ENCODE measurements at regions not wholly inside any gene's neighbourhood (a gene's known extent, or its start where the extent isn't known, plus 50 kb on each side); places are given as distances from the start of the nearest gene placed in this dataset.

GRCh38 chr1:72438270-72438669 lies 155.9 kb upstream of the NEGR1 start:
- H3K4me1 ChIP-seq (ENCODE audit: insufficient read depth, low read length, severe bottlenecking), result no peaks in the 10 kb centered on the region
- TF ChIP-seq CTCF (IDR thresholded peaks at IDR 0.05; ENCODE audit: low read length) (no peak), EZH2 (IDR thresholded peaks at IDR 0.05; ENCODE audit: borderline replicate concordance, low read length) (no peak)
- no peaks in the 10 kb centered on the region for H3F3A ChIP-seq (ENCODE audit: insufficient read depth, low read length)
- no peaks in the 10 kb centered on the region for H3K27me3 ChIP-seq (ENCODE audit: insufficient read depth, low read length)
- H2AFZ ChIP-seq (ENCODE audit: low read length), result no peak overlapping the region
- H3K9me2 ChIP-seq (ENCODE audit: low read depth, low read length), result no peaks in the 10 kb centered on the region
- no peaks in the 10 kb centered on the region for H3K36me3 ChIP-seq (ENCODE audit: insufficient read depth, low read length)
- no peaks in the 10 kb centered on the region for H4K20me1 ChIP-seq (ENCODE audit: insufficient read depth, low read length)
- no peak overlapping the region for H3K9ac ChIP-seq (ENCODE audit: low read length)
- H3K4me2 ChIP-seq (ENCODE audit: low read length), result no peak overlapping the region
- no peaks in the 10 kb centered on the region for H3K79me2 ChIP-seq (ENCODE audit: insufficient read depth, low read length)
- H3K4me3 ChIP-seq (ENCODE audit: low read depth, low read length, poor library complexity, severe bottlenecking), result no peak overlapping the region
- H3K27ac ChIP-seq (ENCODE audit: low read depth, low read length, poor library complexity, severe bottlenecking), result no peak overlapping the region
- H3K9me3 ChIP-seq (ENCODE audit: low read length), result no peaks in the 10 kb centered on the region

- H3K4me3 ChIP-seq (ENCODE audit: low read depth, low read length, poor library complexity, severe bottlenecking), result no peak overlapping the region
- H3K9me2 ChIP-seq (ENCODE audit: low read depth, low read length), result no peaks in the 10 kb centered on the region
- no peak overlapping the region for H3K4me2 ChIP-seq (ENCODE audit: low read length)
- H2AFZ ChIP-seq (ENCODE audit: low read length), result no peak overlapping the region
- H3K36me3 ChIP-seq (ENCODE audit: insufficient read depth, low read length), result no peaks in the 10 kb centered on the region
- no peaks in the 10 kb centered on the region for H3K27me3 ChIP-seq (ENCODE audit: insufficient read depth, low read length)
- H3K27ac ChIP-seq (ENCODE audit: low read depth, low read length, poor library complexity, severe bottlenecking), result no peak overlapping the region
- H3K4me1 ChIP-seq (ENCODE audit: insufficient read depth, low read length, severe bottlenecking), result no peaks in the 10 kb centered on the region
- H3F3A ChIP-seq (ENCODE audit: insufficient read depth, low read length), result no peaks in the 10 kb centered on the region
- no peaks in the 10 kb centered on the region for H3K9me3 ChIP-seq (ENCODE audit: low read length)
- no peaks in the 10 kb centered on the region for H3K79me2 ChIP-seq (ENCODE audit: insufficient read depth, low read length)
- TF ChIP-seq EZH2 (IDR thresholded peaks at IDR 0.05; ENCODE audit: borderline replicate concordance, low read length) (no peak), CTCF (IDR thresholded peaks at IDR 0.05; ENCODE audit: low read length) (no peak)
- H3K9ac ChIP-seq (ENCODE audit: low read length), result no peak overlapping the region
- H4K20me1 ChIP-seq (ENCODE audit: insufficient read depth, low read length), result no peaks in the 10 kb centered on the region
These were observed 152.7 kb upstream of the NEGR1 start for GRCh38 chr1:72435025-72435424.

- Histone ChIP-seq H3K4me2 (ENCODE audit: low read length) (no peak overlapping the region), H3F3A (ENCODE audit: insufficient read depth, low read length) (no peaks in the 10 kb centered on the region), H3K27me3 (ENCODE audit: insufficient read depth, low read length) (no peaks in the 10 kb centered on the region), H4K20me1 (ENCODE audit: insufficient read depth, low read length) (no peaks in the 10 kb centered on the region), H3K27ac (ENCODE audit: low read depth, low read length, poor library complexity, severe bottlenecking) (no peak overlapping the region), H3K9ac (ENCODE audit: low read length) (no peak overlapping the region), H3K4me3 (ENCODE audit: low read depth, low read length, poor library complexity, severe bottlenecking) (no peak overlapping the region), H3K9me3 (ENCODE audit: low read length) (no peaks in the 10 kb centered on the region), H3K9me2 (ENCODE audit: low read depth, low read length) (no peaks in the 10 kb centered on the region), H3K4me1 (ENCODE audit: insufficient read depth, low read length, severe bottlenecking) (no peaks in the 10 kb centered on the region), H3K36me3 (ENCODE audit: insufficient read depth, low read length) (no peaks in the 10 kb centered on the region), H3K79me2 (ENCODE audit: insufficient read depth, low read length) (no peaks in the 10 kb centered on the region), H2AFZ (ENCODE audit: low read length) (no peak overlapping the region)
- no peak for TF ChIP-seq EZH2 (IDR thresholded peaks at IDR 0.05; ENCODE audit: borderline replicate concordance, low read length)
- no peak for TF ChIP-seq CTCF (IDR thresholded peaks at IDR 0.05; ENCODE audit: low read length)
These were observed 151.7 kb upstream of the NEGR1 start for GRCh38 chr1:72434070-72434469.

All from OCI-LY1 (cell line).